ENCODE measurements at regions not wholly inside any gene's neighbourhood (a gene's known extent, or its start where the extent isn't known, plus 50 kb on each side); places are given as distances from the start of the nearest gene placed in this dataset.

DNA sequence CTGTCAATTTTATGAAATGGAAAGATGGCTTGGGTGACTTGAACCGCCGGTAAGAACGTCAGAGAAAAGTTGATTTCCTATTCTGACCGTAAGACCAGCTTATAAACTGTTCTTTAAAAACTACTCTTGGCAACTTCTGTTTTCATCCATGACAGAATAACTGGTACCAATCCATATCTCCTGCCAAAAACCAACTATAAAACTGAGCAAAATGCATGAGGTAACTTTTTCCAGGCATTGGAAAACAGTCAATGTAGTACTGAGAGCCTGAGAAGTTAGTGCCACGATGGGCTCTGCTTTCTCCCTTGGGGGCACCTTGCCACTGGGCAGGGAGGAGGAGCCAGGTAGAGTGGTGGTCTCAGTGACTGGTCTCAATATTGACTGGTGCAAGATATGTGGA lies 615.2 kb upstream of the TBL1XR1 start:
- no peak for DNase-seq (ENCODE audit: low read depth in 2 of 2)

DNA sequence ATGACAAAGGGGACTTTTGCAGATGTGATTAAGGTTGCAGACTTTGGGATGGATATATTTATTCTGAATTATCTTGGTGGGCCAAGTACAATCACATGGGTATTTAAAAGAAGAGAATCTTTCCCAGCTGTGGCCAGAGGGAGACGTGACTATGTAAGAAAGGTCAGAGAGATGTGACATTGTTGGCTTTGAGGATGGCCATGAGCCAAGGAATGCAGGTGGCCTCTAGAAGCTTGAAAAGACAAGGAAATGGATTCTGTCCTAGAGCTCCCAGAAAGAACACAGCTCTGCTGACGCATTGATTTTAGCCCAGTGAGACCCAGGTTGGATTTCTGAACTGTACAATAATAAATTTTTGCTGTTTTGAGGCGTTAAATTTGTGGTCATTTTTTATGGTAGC lies 616.0 kb upstream of the TBL1XR1 start:
- no peak for DNase-seq (ENCODE audit: low read depth in 2 of 2)

DNA sequence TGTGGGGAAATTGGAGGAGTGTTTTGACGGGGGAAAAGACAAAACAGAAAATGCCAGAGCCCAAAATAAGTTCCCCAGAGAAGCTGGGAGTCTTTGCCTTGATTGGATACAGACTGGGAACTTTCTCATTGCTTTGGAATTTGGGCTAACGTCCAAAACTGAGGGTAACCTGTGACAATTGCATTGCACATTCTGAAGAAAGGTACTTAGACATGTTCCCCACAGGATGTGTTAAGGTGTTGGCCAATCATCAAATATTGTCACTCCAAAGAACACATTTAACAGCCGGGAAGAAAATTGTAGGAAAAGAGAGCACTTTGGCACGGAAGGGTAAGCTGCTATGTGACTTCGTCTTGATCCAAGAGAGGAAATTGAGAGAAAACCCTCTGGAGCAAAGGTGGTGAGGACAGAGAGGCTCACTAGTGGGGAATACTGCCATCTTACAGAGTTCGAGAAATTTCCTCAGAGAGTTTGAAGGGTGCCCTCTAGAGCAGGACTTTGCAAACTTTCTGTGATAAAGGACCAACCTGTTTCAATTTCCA lies 619.5 kb upstream of the TBL1XR1 start:
- peak; percentile 55 for DNase-seq (ENCODE audit: low read depth in 2 of 2)

DNA sequence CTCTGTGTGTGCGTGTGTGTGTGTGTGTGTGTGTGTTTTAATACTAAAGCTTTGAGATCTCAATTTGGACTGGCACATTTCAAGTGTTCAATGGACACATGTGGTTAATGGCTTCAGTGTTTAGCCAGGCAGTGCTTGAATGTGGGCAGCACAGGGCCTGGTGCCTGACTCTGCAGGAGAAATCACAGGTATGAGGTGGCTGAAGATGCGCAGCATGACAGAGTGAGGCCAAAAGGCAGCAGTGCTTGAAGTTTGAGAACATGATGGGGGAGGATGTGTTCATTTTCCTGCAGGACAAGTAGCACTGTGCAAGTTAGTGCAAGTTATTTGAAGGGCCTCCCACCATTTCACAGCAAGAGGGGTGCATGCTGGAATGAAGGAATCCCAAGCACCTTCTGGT lies 620.5 kb upstream of the TBL1XR1 start:
- no peak for DNase-seq (ENCODE audit: low read depth in 2 of 2)

DNA sequence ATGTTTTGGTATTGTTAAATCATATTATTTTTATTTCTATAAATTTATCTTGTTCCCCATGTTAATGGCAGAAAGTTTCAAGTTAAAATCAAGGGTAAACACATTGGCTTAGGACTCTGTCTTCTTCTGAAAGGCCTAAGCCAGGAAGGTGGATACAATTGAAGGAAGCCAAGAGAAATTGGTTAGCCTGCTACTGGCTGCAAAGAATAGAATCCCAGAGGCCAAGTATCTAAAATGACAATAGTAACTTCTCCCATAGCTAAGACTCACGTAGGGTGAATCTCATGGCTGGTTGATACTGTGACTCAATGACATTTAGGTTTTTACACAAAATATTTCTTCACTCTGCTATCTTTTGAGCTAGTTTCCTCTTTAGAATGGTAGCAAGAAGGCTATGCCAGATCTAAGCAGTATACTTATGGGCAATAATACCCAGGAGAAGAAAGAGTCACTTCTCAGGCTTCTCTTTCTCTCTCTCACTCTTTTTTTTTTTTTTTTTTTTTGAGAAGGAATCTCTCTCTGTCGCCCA lies 621.5 kb upstream of the TBL1XR1 start:
- DNase-seq (ENCODE audit: low read depth in 2 of 2), result no peak

DNA sequence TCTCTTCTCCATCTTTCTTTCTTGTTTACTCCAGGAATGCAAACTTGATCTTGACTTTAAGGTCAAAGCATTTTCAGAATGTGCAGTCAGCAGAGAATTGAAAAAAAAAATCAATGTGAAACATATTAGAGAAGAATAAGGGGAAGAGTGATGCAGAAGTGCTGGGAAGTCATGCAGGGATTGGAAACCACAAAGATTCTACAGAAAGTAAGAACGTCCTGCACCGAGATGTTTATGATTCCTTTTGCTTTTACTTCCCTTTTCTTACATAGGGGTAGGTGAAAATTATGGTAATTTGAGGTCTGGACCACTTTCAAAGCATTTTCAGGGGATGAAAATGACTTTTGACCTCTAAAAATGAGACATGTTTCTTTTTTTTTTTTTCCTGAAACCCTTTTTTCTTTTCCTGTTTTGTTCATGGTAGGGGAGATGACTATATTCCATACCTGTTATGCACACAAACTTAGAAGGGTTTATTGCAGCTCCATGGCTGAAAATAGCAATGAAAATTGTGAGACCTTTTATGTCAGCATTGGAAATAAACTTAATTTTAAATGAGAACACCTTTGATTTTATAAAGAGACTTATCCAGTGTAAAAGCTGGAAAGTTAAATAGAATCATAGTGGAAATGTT lies 623.5 kb upstream of the TBL1XR1 start:
- peak; percentile 62 to 64 for DNase-seq (ENCODE audit: low read depth in 2 of 2)

DNA sequence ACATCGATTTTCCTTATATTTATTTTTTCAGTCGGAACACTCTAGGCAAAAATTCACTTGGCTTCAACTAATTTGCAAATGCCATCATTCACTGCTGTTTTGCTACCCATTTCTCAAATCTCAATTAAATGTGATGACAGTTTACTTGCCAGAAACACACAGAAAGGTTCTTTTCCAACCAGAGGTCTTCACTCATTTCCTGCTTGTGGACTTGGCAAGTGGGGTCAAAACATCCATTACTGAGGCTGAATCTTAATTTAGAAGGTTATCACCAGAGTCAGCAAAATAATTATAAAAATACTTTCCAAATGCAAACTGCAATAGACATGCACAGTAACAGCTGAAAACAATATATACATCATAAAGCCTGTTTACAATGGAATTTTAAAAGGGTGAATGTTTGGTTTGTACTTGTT lies 625.4 kb upstream of the TBL1XR1 start:
- DNase-seq (ENCODE audit: low read depth in 2 of 2), result peak; percentile 42 to 55

DNA sequence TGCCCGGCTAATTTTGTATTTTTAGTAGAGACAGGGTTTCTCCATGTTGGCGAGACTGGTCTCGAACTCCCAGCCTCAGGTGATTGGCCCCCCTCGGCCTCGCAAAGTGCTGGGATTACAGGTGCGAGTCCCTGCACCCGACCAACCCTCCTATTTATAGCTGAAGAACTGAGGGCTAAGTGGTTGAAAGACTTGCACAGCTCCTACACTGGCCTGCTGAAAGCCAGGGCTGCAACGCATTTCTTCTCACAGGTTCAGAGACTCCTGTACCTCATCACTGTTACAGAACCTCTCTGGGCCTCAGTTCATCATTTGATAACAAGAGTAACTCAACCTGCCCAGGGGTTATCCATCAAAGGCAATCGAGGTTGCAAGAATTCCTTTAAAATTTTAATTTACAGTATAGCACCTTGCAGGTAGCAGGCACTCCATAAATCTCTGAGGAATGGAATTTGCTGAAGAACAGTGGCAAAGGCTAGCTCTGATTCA lies 626.5 kb upstream of the TBL1XR1 start:
- DNase-seq (ENCODE audit: low read depth in 2 of 2), result no peak

DNA sequence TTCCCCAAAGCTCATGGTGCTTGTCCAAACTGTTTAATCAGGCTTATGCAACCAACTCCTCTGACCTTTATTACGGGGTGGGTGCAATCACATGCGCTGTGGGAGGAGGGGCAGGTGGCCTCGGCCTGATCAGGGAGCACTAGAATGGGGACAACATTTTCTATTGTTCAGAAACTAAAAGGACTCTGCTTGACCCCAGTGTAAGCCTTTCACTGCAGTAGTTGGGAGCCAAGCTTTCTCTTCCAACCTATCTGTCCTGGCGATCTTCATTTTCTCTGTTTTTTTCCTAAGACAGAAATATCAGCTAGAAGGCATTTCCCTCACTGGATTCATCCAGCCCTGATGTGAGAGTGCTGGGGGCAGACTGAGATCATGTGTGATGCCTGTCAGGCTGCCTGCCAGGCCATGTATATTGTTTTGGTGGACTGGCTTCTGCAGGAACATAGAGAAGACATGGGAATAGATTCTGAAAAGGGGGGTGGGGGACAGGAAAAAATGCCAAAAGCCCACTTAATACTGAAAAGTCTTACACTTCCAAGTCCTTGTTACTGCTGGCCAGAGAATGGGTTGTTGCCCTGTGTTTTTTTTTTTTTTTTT lies 627.0 kb upstream of the TBL1XR1 start:
- no peak for DNase-seq (ENCODE audit: low read depth in 2 of 2)

DNA sequence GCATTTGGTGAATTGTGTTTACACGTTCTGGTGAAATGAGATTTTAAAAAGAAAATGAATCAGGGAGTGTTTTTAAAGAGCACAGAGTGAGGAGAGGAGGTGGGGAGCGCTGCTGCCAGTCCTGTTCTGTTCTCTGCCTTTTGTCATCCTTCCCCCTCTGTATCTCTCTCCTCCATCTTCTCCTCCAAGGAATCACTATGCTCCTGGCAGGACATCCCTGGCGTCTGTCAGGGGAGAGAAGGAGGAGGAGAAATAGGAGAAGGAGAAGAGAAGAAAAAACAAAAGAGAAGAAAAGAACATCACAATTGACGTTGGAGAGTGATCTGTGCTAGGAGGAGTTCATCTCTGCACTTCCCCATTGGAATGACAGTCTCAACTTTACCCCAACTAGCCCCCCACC lies 627.6 kb upstream of the TBL1XR1 start:
- DNase-seq (ENCODE audit: low read depth in 2 of 2), result no peak

DNA sequence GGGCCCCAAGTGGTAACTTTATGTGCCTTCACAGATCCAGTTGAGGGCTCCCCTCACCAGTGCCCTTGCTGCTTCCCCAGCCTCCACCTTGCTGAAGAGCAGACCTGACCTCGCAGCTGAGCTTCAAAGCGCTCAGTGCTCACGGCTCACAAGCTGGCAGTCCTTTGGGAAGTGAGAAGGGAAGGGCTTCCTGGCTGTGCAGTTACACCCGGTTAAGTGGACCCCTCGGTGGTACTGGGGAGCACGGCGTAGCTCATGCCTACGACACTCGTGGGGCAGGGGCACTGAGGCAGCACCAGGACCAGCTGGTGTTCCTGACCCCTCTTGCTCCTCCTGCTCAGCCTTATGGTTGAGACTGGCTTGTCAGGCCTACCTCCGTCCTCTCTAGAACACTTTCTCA lies 629.0 kb upstream of the TBL1XR1 start:
- DNase-seq (ENCODE audit: low read depth in 2 of 2), result no peak

DNA sequence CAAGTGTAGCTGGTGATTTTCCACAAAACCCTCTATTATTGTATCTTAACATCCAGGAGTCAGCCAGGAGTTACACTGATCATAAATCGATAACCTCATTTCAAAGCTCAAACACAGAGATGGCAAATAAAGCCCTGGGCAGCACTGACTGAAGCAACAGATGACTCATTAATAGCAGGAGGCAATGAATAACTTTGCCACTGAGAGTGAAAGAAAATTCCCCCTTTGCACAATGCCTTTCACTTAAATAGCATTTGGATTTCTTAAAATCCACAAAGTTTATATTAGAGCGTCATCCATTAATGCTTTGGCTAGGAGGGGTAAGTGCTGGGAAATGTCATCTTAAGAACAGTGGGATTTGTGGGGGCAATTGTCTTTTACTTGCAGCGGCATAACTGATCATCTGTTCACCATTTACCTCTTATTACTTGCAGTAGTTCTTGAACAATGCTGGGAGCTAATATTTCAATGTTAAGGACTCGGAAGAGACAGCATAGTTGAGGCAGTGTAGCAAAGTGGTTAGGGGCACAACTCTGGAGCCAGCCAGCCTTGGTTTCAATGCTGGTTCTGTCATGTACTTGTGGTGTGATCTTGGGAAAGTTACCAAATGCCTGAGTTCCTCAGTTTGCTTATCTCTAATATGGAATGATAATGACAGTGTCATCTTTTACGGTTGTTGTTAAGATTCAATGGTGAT lies 630.4 kb upstream of the TBL1XR1 start:
- peak; percentile 69 to 70 for DNase-seq (ENCODE audit: low read depth in 2 of 2)

DNA sequence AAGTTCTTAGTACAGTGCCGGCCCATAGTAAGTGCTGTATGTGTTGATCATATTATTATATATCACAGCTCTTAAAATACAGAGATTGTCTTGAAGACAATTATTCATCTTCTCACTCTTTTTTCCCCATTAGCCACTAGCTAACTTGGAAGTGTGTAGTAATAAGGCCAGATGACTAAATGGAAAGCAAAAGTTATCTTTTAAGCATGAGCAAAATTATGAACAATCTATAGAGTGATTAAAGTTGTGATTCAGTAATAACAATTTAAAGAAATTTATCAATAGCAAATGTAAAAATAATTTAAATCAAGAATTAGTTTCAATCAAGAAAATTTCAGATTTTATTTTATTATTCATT lies 630.9 kb upstream of the TBL1XR1 start:
- DNase-seq (ENCODE audit: low read depth in 2 of 2), result no peak

DNA sequence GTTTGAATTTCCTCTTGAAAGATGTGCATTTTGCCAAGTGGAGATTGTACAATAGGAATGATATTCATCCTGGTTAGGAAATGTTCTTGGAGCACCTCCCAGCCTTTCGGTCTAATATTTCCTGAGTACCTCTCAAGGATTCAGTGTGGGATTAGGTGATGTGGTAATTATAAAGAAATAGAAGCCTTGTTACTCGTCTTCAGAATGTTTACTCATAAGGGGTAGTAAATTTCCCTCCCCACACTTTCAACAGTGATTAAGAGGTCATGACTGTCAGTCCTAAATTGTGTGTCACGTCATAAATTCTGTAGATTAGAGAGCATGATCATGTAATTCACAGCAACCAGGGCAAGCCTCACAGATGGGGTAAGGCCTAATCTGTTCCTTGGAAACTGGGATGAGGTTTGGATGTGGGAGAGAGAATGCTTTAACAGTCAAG lies 633.1 kb upstream of the TBL1XR1 start:
- peak; percentile 99 for DNase-seq (ENCODE audit: low read depth in 2 of 2)

DNA sequence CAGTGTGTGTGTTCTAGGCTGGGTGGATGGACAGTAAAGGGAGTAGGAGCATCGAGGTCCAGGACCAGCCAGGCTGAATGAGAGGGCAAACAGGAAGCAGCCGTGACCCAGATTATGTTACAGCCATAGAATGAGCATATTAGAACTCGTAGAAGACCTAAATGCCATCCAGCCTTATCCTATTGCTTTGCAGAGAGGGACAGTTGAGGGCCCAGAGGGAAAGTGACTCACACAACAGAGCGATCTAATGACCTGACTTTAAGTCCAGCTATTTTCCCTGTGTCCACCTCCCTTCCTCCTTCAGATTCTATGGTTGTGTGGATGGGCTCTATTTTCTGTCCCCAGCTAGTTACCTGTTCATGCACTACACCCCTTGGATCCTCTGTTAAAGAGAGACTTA lies 634.1 kb upstream of the TBL1XR1 start:
- DNase-seq (ENCODE audit: low read depth in 2 of 2), result no peak

DNA sequence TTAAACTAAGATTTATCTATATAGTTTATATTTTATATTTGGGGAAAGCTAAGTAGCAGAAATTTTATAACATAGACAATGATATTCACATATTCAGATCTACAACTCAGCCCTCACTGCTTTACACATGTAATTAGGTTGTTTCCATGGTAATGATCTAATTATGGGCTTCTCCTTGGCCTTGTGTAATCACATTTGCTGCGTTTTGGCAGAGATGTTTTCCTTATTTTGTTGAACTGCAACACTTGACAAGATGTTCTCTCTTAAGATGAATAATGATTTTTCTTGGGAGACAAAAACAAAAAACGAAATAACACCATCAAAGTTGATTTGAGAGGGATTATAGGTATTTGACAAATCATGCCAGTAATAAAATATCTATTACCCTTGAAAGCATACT lies 635.6 kb upstream of the TBL1XR1 start:
- DNase-seq (ENCODE audit: low read depth in 2 of 2), result no peak

DNA sequence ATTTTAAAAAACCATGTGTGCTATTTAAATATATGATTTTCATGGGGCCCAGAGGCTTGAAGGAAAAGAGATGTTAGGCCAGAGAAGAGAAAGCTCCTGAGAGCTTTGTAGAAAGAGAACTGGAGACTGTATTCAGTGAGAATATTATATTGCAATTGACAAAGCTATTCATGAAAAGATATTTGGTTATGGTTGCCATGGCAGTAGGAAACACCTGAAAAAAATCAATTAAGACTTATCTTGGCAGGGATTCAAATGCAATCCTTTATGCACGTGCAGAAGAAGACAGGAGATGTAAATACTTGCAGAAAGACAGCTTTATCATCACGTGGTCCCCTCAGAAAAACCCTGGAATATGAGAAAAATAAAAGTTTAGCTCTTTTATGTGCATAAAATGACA lies 636.0 kb upstream of the TBL1XR1 start:
- no peak for DNase-seq (ENCODE audit: low read depth in 2 of 2)

DNA sequence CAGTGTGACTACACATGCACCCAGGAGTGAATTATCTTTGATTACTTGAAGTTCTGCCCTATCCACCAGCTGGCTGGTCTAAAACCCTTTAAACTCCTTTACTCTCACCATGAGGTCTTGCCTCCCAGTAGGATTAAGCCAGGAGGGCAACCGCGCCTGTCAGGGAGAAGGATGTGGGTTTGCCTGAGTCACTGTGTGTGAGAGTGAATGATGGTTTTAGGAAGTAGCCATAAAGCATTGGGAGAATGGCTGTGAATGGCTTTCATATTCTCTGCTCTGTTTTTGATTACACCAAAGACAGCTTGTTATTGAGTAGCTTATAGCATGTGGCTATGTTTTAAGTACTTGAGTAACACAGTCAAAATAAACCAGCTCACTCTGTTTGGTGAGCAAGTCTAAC lies 637.7 kb upstream of the TBL1XR1 start:
- peak; percentile 93 to 94 for DNase-seq (ENCODE audit: low read depth in 2 of 2)

DNA sequence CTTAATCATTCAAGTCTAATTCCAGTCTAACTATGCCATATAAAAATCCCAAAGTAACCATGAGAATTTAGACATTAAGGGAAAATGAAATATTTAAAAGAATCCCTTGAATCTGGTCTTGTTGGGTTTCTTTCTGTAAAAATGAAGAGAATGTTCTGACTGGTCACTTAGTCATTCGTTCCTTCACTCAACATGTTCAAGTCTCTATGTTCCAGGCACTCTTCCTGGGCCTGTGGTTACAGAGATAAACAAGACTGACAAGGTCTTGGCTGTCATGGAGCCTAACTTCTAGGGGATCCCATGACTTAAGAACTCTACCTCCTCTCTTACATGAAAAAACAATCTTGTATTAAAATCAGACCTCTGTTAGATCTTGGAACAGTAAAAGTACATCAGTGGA lies 638.6 kb upstream of the TBL1XR1 start:
- DNase-seq (ENCODE audit: low read depth in 2 of 2), result peak; percentile 65 to 73

DNA sequence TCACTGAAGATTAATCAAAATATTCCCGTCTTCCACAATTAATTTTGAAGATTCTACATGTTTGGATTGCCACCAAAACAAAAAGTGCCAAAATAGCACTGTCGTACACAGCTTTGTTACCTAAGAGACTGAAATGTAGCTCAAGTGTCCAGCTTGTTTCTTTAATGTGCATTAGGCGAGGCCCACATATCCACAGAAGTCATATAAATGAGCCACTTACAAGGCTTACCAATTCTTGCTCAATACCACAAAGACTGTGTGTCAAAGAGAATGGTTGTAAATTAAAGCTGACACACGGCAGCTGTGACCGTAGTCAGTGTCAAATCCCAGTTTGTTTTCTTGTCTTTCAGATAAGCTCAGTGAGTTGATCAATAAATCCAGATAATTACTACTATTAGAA lies 639.4 kb upstream of the TBL1XR1 start:
- DNase-seq (ENCODE audit: low read depth in 2 of 2), result no peak

DNA sequence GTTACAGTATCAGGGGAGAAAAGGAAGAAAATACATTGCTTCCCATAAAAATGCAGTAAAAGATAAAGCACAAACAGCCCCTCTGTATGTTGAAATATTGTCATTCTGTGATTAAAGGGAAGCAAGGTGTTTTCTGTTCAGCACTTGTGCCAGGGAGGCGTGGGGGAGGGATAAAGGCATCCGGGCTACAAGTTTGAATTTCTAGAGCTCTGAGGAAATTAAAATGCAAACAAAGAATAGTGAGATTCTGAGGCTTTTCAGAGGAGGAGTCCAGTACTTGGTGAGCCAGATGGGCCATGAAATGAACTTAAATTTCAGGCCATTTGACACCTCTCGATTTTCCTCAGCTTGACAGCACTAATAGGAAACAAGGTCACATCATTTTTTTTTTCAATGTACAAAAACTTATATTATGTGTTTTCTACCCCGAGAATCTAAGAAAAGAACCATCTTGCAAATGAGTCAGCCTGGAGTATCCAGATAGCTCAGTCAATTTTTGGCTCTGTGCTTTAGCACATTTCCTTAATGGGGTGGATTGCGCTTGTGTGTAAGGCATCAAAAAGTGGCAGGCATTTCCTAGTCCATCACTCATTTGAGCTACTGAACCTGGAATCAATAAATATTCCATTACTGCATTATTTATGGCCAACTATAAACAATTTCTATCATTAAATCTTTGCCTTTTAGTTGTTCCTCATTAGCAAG lies 640.8 kb upstream of the TBL1XR1 start:
- DNase-seq (ENCODE audit: low read depth in 2 of 2), result no peak

DNA sequence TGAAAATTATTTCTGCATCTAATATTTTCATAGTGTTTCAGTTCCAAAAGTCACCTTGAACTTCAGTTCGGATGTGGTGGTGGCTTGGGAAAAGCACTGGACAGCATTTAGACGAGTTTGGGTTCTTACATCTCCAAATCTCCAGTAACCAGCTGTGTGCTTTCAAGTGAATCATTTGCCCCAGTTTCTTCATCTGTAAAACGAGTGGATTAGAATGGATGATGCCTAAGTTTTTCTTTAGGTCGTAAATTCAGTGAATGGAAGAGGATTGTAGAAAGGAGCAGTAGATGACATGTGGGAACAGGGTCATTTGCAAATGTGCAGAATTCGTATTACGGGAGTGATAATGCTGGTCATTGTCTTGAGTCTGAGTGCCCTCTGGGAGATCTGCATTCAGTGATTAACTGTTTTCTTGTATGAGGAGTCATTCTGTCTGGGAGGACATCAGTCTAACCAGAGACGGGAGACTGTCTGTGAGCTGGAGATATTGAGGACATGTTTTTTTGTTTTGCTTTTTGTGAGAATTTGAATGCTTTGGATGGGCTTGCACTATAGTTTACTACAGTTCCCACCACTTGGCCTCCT lies 641.6 kb upstream of the TBL1XR1 start:
- DNase-seq (ENCODE audit: low read depth in 2 of 2), result no peak

Data from fibroblast of skin of left quadriceps (primary cell).